Activated CD4-positive, alpha-beta T cell treated with anti-CD3 and anti-CD28 coated beads, Interleukin-2, amount 50 U/mL, for 24 hours (primary cell): ENCODE measurements at regions not wholly inside any gene's neighbourhood (a gene's known extent, or its start where the extent isn't known, plus 50 kb on each side); places are given as distances from the start of the nearest gene placed in this dataset.
"Not testable (repeated sequence)": the region's sequence is repeated elsewhere in the genome, so short reads cannot be mapped to it uniquely, and the experiment has no call there.

ENCODE experiments used
- DNase-seq, 2 donors: peaks; one replicate each; pipeline ENCODE4 v3.0.0-alpha.2; 2020; ENCODE audit warnings: low read depth in 1 of 2, low spot score in 1 of 2

DNA sequence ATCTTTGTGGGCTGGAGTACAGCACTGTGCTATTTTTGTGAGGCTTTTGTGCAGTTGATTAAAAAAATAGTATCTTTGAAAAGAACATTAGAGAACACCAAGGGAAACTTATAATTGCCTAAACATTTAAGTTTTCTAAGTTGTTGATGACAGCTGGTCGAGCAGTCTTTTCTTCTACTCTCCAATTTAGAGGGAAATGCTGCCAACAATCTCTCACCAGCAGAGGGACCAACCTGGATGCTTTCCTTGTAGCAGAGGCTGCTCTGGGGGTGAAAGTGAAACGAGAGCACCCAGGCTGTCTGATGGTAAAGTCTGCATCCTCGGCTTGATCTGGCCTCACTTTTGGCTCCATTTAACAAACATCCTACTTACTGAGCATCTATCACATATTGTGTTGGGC is 1286.5 kb upstream of the TENM4 start:
- no peak for DNase-seq

DNA sequence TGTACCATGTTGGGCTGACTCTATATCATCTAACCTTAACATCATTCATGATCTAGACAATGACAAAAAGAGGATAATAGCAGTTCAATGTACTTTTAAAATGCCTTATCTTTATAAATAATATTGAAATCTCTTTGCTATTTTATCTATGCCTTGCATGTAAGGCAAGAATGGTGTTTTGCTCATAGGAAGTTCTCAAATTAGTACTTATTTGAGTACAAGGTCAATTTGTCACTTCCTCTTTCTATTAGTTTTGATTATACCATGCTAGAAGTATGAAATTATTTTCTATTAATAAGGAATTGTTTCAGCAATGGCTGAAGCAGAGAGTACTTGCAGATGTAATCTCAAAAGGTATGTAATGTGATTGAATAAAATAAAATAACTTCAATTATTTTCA is 1285.4 kb upstream of the TENM4 start:
- no peak for DNase-seq

DNA sequence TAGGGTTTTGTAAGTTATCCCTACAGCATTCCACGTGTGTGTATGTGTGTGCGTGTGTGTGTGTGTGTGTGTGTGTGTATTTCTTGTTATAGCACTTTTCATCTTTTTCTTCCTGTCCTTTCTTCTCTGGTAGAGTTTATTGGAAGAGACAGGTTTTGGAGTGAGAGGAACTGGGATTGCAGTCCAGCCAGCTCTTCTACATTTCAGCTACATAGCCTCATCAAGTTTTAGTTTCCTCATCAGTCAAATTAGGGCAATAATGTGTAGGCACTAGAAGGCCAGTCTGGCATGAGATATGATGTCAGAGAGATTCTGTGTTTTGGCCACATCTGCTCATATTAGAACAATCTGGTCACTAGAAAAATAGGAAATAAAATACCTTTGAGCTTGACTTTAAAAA is 1283.5 kb upstream of the TENM4 start:
- no peak for DNase-seq

DNA sequence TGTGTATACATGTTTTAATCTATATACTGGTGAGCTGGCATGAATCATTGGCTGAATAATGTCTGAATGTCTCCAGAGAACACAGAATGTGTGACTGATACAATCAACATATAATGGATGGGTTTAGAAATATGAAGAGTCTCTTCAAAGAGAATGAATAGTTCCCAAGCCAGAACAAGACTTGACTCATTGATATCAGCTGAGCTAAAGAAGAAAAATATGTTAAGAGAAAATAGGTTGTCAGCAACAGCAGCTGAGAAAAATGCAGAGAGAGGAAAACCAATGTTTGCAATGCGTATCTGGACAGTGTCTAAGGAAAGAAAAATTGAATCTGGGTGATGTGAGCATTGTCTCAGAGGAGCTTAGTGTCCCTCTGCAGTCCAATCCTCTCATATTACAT is 1281.8 kb upstream of the TENM4 start:
- no peak for DNase-seq

DNA sequence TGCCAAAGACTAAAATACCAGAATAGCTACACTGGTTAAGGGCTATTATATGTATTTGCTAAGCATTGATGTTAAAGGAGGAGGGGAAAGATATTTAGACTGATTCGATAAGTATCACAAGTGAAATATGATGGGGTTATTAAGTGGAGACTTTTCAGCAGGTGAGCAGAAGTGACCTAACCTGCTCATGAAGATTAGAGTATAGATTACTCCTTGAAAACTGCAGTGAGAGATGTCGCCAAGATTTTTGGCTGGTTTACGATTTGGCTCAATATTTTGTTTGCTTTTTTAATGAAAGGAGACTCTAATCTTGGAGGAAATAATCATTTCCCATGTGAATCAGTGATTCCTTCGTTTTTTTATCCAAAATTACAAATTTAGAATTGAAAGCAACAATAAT is 1279.5 kb upstream of the TENM4 start:
- DNase-seq, result no peak

DNA sequence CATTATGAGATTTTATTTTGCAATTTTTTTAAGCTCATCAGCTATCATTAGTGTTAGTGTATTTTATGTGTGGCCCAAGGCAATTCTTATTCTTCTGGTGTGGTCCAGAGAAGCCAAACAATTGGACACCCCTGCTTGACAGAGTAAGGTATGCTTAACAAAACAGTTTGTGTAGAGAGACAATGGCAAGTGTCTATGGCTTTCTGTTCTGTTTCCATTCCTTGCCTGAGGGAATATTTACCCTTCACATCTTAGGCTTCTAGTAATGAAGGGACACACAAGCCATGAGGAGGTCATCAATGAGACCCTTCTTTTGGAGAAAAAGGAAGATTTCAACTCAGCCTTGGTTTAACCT is 1278.4 kb upstream of the TENM4 start:
- DNase-seq, result no peak

DNA sequence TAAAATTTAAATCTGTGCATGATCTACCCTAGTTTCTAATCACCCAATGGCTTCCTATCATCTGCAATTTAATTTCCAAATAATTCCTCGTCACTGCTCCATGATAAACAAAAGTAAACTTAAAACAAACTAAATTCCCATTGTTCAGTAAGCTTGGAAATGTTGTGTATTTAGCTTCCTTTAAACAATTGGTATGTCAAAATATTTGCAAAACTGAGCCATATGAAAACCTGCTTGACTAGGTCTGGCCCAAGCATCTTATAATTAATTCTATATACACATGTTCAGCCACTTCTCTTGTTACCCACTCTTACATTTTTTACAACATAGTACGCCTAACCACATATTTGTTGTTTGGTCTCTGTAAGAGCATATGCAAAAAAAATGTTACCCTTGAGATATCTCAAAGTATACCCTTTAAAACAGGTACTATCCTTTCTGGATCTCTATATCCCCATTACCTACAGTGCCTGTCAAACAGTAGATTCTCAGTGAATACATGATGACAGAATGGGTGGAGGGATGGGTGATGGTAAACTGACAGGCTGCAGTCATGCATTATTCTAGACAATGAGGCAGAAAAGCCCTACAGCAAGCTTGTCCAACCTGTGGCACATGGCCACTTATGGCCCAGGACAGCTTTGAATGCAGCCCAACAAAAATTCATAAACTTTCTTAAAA is 1277.9 kb upstream of the TENM4 start:
- DNase-seq, result no peak

DNA sequence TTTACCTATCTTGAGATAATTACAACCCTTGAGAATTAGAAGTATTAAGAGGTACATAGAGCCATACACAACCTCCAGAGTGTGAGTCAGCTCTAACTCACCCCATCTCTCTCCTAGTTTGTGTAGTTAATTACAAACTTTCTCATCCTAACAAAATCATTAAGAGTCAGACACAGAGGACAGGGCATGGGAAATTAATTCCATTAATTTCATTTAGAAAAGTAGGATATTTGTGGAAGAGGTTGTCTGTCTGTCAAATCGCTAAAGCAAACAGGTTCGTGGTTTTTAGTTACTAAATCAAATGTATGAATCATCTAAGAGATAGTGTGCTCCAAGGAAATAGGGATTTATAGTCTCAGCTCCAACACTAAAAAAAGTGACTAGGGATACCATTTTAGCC is 1261.4 kb upstream of the TENM4 start:
- no peak for DNase-seq

DNA sequence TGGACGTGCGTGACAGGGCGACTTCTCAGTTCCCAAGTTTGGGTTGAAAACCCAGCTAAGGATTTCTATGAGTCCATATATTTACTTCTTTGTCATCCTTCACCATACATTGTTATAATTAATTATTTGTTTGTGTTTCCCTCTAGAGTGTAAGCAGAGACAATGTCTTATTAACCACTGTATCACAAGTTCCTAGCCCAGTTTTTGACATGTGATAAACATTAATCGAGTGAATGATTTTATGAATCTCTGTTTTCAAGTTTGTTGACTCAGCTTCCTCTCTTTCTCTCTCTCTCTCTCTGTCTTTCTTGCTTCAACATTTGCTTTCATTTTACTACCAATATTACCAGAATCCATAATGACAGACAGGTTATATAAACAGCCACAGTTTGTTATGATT is 1259.6 kb upstream of the TENM4 start:
- no peak for DNase-seq

DNA sequence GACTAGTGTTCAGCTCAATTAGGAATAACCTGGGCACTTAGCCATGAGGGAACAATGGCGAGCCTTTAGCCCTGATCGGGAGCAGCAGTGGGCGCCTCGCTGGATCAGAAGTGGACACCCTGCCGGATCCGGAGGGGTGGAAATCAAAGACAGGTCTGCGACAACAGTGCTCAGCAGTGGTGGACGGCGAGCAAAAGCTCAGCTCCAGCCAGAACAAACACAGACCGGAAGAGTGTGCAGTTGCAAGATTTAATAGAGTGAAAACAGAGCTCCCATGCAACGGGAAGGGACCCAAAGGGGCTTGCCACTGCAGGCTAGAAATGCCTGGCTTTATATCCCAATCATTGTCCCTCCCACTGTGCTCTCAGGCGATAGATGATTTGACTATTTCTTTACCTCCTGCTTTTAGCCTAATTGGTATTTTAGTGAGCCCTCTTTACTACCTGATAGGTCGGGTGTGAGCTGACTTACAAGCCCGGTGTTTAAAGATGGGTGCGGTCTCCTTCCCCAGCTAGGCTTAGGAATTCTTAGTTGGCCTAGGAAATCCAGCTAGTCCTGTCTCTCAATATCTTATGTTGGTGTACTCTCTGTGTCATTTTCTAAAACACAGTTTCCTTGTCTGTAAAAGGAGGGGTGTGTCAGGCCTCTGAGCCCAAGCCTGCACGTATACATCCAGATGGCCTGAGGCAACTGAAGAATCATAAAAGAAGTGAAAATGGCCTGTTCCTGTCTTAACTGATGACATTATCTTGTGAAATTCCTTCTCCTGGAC is 1258.8 kb upstream of the TENM4 start:
- not testable (repeated sequence) for DNase-seq

DNA sequence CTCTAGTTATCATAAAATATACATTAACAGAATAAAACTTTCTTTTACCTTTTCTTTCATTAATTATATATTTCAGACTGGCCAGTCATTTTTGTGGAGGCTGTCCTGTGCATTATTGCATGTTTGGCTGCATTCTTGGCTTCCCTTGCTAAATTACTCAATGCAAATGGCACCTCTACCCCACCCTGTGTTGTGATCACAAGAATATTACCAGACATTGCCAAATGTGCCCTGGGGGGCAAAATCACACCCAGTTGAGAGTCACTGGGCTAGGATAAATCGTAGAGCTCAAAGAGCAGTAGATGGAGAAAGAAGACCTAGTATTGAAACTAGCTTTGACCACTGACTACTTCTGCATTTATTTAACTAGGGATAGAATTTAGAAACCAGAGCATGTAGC is 1257.8 kb upstream of the TENM4 start:
- no peak for DNase-seq

DNA sequence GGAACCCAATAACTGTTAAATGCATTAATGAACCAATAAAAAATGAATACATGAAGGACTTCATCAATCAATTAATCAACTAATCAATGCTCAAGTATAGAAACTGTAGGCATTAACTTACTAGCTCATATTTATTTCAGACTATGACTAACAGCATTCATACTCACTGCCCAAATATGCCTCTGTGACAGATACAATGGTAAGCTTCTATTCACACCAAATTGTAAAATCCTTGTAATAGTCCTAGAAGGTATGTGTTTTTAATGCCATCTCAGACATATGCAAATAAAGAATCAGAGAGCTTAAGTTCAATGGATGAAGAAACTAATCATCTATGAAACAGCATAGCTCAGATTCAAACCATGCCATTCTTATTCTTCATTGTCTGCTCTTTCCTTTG is 1253.6 kb upstream of the TENM4 start:
- no peak for DNase-seq

DNA sequence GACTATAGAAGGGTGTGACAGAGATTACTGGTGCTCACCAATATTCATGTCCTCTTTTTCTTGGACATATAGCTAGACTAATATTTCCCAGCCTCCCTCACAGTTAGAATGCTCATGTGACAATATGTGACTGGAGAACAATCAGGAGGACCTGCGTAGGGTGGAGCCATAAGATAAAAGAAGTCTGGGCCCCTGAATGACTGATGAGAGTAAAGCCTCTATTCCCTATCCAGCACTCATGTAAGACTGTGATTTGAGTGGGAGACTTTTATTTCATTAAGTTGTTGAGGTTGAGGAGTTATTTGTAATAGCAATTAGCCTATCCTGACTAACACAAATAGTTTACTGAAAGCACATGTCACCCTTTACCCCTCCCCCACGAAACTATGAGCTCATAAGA is 1247.1 kb upstream of the TENM4 start:
- DNase-seq, result no peak

DNA sequence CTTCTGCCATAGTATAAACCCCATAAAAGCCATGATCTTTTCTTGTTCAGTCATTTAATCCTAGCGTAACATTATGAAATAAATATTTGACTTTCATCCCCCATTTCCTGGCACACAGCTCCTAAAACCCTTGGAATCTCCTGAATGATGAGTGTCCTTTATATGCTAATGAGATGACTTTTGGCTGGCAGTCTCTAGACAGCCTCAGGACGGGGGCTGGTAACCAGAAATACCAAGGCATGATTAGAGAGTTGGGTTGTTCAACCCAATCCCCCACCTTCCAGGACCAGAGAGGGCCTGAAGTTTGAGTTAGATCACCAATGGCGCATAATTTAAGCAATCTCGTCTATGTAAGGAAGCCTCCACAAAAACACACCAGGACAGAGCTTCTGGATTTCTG is 1246.1 kb upstream of the TENM4 start:
- no peak for DNase-seq

DNA sequence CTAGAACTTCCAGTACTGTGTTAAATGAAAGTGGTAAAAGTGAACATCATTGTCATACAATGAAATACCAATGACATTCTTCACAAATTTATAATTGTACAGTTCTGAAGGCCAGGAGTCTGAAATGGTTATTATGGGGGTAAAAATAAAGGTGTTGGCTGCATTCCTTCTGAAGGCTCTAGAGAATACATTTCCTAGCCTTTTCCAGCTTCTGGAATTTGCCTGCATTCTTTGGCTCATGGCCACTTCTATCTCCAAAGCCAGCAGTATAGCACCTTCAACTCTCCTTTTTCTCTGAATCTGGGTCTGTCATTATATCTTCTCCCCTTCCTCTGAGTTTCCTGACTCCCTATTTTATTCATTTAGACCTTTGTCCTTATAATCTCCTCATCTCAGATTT is 1232.7 kb upstream of the TENM4 start:
- no peak for DNase-seq

DNA sequence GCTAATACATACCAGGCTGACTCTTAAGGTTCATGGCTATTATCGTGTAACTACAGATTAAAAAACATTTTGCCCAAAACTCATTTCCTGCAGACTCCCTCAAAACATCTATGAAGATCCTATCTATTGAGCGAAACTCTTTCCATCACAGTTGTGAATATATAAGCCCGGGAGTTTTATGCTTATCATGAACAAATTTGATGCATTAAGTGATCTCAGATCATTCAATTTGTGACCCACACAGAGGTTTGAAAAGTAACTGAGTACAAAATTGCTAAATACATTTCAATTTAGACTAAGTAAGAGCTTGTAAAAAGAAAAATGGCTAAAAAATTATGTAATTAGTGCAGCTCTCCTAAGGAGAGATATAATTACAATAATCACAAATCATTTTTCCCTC is 1228.8 kb upstream of the TENM4 start:
- DNase-seq, result no peak

DNA sequence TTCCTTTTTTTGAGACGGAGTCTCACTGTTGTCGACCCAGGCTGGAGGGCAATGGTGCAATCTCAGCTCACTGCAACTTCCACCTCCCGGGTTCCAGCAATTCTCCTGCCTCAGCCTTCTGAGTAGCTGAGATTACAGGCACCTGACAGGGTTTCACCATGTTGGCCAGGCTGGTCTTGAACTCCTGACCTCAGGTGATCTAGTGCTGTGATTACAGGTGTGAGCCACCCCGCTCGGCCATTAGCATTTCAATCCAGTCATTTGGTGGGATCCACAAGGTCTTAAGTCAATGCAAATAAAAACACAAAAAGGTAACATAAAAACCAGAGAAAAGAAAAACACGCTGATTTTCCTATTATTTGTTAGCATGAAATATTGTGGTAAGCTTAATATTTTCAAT is 1227.2 kb upstream of the TENM4 start:
- DNase-seq, result no peak

DNA sequence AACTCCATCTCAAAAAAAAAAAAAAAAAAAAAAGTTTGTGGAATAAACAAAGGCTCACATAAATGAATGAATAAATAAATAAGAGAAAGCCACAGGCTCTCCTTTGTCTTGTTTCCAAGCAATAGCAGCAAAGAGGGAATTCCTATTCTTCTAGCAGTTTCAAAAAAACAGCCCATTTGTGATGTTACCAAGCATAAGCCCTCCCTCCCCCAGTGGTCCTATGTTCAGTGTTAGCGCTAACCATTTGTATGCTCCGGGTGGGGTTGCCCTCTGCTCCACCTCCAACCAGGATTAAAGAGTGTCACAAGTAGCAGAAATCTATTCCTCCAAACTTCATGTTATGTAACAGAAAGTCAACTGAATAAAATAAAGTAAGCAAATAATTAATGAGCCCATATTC is 1215.0 kb upstream of the TENM4 start:
- DNase-seq, result no peak

DNA sequence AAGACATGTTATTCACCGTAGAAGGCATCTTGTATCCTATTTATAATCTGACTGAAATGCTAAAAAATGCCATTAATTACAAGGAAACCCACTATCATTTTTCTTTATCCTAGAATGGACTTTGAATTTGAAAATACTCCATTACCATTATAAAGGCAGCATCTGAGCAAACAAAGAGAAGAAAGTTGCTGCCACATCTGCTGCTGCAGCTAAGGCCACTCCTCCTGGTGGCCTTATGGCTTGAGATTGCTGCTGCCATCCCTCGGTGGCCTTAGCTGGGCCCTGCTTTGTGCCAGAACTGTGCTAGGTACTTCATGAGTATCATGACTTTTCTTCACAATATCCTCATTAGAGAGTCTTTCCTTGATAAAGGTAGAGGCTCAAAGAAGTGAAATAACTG is 1210.1 kb upstream of the TENM4 start:
- DNase-seq, result no peak

DNA sequence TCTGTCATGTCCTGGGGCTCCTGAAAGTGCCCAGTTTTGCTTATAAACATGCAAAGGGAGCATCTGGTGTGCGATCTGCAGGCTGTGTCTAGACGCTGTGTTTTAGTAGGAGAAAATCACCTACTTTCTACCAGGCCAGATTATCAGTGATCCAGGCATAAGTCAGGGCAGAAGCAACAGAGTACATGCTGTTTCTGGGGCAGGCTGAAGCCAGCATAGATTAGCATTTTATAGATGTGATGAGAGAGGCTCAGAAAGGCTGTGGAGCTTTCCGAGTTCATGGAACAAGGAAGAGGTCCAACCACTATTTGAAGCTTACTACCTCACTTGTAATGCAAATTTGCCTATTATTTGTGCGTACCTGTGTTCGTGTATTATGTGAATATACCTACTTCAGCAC is 1208.4 kb upstream of the TENM4 start:
- no peak for DNase-seq

DNA sequence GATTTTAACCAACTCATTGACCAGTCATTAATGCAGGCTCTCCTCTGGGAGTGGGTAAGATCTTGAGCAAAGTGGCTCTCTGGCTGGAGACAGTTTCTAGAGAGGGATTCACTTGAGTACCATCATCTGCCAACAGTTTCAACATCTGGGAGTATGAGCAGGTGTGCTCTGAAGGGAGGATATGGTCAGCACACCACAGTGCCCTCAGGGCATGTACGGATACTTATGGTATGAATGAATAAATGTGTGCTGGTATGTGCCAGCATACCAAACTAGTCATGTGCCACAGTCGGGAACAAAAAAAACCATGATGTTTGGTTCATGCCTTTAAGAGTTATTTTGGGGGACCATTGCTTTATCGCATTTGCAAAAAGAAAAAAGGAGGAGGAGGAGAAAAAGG is 1197.5 kb upstream of the TENM4 start:
- DNase-seq, result no peak

DNA sequence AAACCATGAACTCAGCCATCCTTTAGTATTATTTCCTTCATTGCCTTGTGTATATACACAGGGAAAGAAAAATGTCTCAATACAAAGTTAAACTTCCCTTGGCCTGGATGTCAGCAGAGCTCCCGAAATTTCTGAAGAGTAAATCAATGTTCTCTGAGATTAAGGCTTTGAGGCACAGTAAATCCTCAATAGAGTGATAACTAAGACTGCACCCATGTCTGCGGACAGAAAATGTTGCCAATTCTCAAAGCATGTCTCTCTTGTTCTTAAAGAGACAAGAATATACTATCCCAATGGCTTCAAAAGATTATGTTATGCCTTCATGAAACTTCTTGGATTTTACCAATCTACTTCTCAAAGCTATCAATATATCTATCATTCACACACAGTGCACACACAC is 1196.7 kb upstream of the TENM4 start:
- no peak for DNase-seq

DNA sequence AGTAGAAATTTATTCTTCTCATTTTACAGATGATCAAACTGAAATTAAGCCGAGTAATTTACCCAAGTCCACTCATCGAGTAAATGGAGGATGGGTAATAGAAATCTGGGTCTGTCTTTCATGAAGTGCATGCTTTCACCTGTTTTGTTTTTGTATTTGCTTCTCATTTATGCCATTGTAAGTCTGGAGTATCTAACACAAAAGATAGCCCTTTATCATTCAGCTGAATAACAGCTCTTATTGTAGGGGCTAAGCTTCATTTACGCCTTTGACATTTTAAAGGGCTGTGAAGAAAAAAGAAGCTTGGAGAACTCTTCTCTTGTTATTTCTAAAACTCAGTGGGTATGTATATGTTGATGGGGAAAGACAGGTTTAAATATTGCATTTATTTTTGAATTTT is 1196.2 kb upstream of the TENM4 start:
- DNase-seq, result no peak
